ENCODE measurements at regions not wholly inside any gene's neighbourhood (a gene's known extent, or its start where the extent isn't known, plus 50 kb on each side); places are given as distances from the start of the nearest gene placed in this dataset.
"Not testable (repeated sequence)": the region's sequence is repeated elsewhere in the genome, so short reads cannot be mapped to it uniquely, and the experiment has no call there.

GRCh38 chr1:187685333-187685732 lies 856.6 kb downstream of the PLA2G4A start:
- DNase-seq (ENCODE audit: low spot score in 2 of 2) = no peak
- no peak overlapping the region for H3K4me3 ChIP-seq (ENCODE audit: low read depth, poor library complexity, severe bottlenecking)
- TF ChIP-seq CTCF (IDR thresholded peaks at IDR 0.05) (no peak), POLR2A (IDR thresholded peaks at IDR 0.05) (no peak)
- intact Hi-C loops (cut with DNase I; ENCODE audit: low total_unique reads) = no loop called here

- TF ChIP-seq CTCF (IDR thresholded peaks at IDR 0.05) (no peak), POLR2A (IDR thresholded peaks at IDR 0.05) (no peak)
- H3K4me3 ChIP-seq (ENCODE audit: low read depth, poor library complexity, severe bottlenecking) = no peak overlapping the region
- intact Hi-C loops (cut with DNase I; ENCODE audit: low total_unique reads) = no loop called here
- DNase-seq (ENCODE audit: low spot score in 2 of 2) = no peak
Observed at GRCh38 chr1:187689129-187689528, 860.4 kb downstream of the PLA2G4A start.

- TF ChIP-seq POLR2A (IDR thresholded peaks at IDR 0.05) (no peak), CTCF (IDR thresholded peaks at IDR 0.05) (no peak)
- H3K4me3 ChIP-seq (ENCODE audit: low read depth, poor library complexity, severe bottlenecking) = no peak overlapping the region
- intact Hi-C loops (cut with DNase I; ENCODE audit: low total_unique reads) = no loop called here
- DNase-seq (ENCODE audit: low spot score in 2 of 2) = no peak
- WGBS, 2 donors = 32 to 39% methylated on average over 2 of the region's 2 CpGs
Observed at GRCh38 chr1:187691439-187691838, 862.7 kb downstream of the PLA2G4A start.

- DNase-seq (ENCODE audit: low spot score in 2 of 2) = no peak
- TF ChIP-seq CTCF (IDR thresholded peaks at IDR 0.05) = no peak
- no peak for TF ChIP-seq POLR2A (IDR thresholded peaks at IDR 0.05)
- H3K4me3 ChIP-seq (ENCODE audit: low read depth, poor library complexity, severe bottlenecking) = no peak overlapping the region
- intact Hi-C loops (cut with DNase I; ENCODE audit: low total_unique reads) = no loop called here
- WGBS, 2 donors = 33 to 47% methylated on average over 5 of the region's 5 CpGs
Observed at GRCh38 chr1:187692799-187693198, 864.0 kb downstream of the PLA2G4A start.

GRCh38 chr1:187696073-187696472 lies 867.3 kb downstream of the PLA2G4A start:
- no peak overlapping the region for H3K4me3 ChIP-seq (ENCODE audit: low read depth, poor library complexity, severe bottlenecking)
- intact Hi-C loops (cut with DNase I; ENCODE audit: low total_unique reads) = no loop called here
- 66 to 77% methylated on average over 3 of the region's 3 CpGs for WGBS, 2 donors
- no peak for DNase-seq (ENCODE audit: low spot score in 2 of 2)
- no peak for TF ChIP-seq POLR2A (IDR thresholded peaks at IDR 0.05)
- TF ChIP-seq CTCF (IDR thresholded peaks at IDR 0.05) = no peak

- intact Hi-C loops (cut with DNase I; ENCODE audit: low total_unique reads); H3K4me3 ChIP-seq (ENCODE audit: low read depth, poor library complexity, severe bottlenecking); DNase-seq (ENCODE audit: low spot score in 2 of 2): not testable (repeated sequence)
- WGBS, 2 donors = 88 to 96% methylated on average over 11 to 34 of the region's 46 CpGs
Observed at GRCh38 chr1:187703138-187704130, 874.7 kb downstream of the PLA2G4A start.
